GM19099 (cell line): ENCODE measurements at regions not wholly inside any gene's neighbourhood (a gene's known extent, or its start where the extent isn't known, plus 50 kb on each side); places are given as distances from the start of the nearest gene placed in this dataset.

Experiments used
- POLR2A ChIP-seq: IDR thresholded peaks from 3 replicates; pipeline ENCODE4 v1.6.1; 2011; ENCODE audit warnings: low read depth; ENCODE audit not compliant: insufficient read length; ENCODE audit errors: extremely low read depth

DNA sequence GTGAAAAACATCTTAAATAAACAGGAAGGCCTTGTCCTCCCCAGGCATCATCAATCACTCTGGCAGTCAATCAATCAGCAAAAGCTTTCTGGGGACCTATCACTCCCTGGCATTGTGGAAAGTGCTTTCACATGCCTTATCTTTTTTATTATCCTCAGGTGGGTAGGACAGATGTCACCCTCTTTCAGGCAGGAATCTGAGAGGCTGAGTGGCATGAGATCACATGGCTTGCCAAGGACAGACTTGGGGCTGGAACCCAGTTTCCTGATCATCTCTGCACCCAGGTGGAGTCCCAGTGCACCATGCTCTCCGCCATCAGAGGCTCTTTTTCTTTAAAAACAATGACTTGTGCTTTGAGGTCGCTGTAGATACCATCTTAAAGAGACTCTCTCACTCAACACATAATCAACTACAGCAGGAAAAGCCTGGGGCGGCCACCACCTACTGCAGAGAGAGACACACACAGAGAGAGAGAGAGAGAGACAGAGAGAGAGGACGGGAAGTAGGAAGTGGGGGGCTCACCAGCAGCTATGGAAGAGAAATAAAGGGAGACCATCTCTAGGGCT is 282.7 kb downstream of the PTTG2 start:
- no peak for TF ChIP-seq POLR2A

GRCh38 chr4:38243388-38244053 is 283.3 kb downstream of the PTTG2 start:
- no peak for TF ChIP-seq POLR2A

GRCh38 chr4:38254825-38255224 is 294.6 kb downstream of the PTTG2 start:
- TF ChIP-seq POLR2A: no peak

DNA sequence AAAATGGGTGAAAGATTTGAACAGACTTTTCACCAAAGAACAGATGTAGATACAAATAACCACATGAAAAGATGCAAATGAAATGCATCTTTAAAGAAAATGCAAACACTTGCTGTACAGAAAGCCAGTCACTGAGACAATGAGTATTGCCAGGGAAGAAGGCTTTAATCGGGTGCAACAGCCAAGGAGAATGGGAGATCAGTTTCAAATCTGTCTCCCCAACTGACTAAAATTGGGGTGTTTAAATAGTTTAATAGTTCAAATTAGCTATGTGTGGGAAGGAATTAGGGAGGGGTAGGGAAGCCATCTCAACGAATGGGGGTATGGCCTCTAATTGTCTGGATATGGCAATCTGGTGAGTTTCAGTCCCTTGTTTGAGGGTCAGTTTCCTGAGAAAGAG is 295.4 kb downstream of the PTTG2 start:
- no peak for TF ChIP-seq POLR2A

DNA sequence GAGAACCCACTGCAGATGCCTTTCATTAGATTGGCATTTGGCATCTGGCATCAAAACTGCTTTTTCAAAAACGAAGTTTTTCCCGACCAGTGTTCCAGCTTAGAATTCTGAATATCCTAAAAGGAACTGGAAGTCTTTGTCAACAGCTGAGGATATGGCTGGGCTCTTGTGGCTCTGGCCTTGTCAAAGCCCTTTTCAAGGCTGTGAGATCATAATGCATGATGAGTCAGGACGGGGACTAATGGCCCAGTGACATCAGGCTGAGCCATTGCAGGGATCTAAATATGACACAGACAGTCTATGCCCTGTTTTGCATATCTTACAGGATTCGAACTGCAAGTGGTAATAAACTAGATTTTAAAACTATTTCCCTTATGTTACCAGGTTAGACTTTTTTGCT is 306.4 kb downstream of the PTTG2 start:
- TF ChIP-seq POLR2A: no peak

- TF ChIP-seq POLR2A: no peak
Observed at GRCh38 chr4:38268108-38268820, 308.1 kb downstream of the PTTG2 start.

DNA sequence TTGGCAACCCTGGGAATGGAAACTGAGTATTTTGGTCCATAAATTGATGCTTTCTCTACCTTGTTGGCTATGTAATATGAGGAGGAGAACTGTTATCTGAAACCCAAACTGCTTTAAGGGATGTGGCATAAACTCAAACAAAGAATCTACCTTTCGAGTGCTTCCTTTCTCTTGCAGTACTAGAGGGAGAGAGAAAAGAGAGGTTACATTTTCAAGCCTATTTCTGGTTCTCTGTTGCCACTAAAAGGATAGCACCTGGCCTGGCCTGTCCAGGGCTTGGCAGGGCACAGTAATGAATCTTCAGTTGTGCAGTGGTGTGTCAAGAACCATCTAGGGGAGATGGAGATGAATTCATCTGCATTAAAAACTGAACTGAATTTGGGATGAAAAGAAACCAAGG is 308.6 kb downstream of the PTTG2 start:
- no peak for TF ChIP-seq POLR2A

DNA sequence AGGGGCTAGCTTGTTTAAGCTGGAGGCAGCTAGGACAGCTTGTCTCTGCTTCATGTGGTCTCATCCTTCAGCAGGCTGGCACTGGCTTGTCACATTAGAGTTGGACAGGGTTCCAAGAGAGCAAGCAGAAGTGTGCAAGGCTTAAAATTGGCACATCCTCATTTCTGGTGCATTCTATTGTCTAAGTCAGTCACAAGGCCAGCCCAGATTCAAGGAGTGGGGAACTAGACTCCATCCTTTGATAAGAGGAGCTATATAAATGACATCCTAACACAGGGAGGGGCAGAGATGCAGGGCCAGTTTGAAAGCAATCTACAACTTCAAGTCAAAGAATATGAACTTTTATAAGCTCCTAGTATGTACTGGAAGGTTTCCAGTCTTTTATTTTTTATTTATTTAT is 313.2 kb downstream of the PTTG2 start:
- no peak for TF ChIP-seq POLR2A

- TF ChIP-seq POLR2A: no peak
Observed at GRCh38 chr4:38275331-38276100, 315.3 kb downstream of the PTTG2 start.

GRCh38 chr4:38278255-38278654 is 318.1 kb downstream of the PTTG2 start:
- no peak for TF ChIP-seq POLR2A

GRCh38 chr4:38279077-38279476 is 318.9 kb downstream of the PTTG2 start:
- no peak for TF ChIP-seq POLR2A

GRCh38 chr4:38279650-38280322 is 319.6 kb downstream of the PTTG2 start:
- no peak for TF ChIP-seq POLR2A

- TF ChIP-seq POLR2A: no peak
Observed at GRCh38 chr4:38280323-38280706, 320.1 kb downstream of the PTTG2 start.

DNA sequence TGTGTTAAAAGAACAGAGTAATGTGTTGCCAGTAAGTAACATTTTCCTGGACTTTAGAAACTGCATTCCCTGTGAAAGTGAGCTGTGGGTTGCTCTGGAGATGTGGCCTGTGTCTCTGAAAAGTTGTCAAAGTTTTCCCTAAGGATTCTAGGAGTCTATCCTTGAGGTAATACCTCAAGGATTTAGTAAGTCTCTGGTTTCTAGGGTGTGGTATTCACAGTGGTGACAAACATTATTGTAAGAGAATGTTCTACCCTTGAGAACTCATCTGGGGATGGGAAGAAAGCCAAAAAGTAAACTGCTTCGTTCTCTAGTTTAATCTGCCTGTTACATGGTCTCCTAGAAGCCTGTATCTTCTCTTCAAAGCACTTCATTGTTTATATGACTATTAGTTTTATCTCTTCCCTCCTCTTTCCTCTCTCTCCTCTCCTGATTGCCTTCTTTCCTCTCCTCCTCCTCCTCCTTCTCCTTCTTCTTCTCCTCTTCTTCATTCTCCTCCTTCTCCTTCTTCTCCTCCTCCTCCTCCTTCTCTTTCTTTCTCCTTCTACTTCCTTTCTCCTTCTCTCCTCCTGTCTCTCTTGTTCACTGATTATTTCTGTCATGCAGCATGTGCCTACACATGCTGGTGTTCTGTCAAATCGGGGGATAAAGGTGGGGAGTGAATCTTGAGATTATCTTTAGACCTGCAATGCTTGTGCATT is 321.3 kb downstream of the PTTG2 start:
- TF ChIP-seq POLR2A: no peak
